Stimulated activated CD8-positive, alpha-beta memory T cell treated with anti-CD3 and anti-CD28 coated beads, Interleukin-15, amount 100 ng/mL, for 48 hours (primary cell): ENCODE measurements at regions not wholly inside any gene's neighbourhood (a gene's known extent, or its start where the extent isn't known, plus 50 kb on each side); places are given as distances from the start of the nearest gene placed in this dataset.

ENCODE experiments used
- DNase-seq, 2 donors: peaks; one replicate each; pipeline ENCODE4 v3.0.0-alpha.2; 2020; ENCODE audit warnings: low read depth in 2 of 2

DNA sequence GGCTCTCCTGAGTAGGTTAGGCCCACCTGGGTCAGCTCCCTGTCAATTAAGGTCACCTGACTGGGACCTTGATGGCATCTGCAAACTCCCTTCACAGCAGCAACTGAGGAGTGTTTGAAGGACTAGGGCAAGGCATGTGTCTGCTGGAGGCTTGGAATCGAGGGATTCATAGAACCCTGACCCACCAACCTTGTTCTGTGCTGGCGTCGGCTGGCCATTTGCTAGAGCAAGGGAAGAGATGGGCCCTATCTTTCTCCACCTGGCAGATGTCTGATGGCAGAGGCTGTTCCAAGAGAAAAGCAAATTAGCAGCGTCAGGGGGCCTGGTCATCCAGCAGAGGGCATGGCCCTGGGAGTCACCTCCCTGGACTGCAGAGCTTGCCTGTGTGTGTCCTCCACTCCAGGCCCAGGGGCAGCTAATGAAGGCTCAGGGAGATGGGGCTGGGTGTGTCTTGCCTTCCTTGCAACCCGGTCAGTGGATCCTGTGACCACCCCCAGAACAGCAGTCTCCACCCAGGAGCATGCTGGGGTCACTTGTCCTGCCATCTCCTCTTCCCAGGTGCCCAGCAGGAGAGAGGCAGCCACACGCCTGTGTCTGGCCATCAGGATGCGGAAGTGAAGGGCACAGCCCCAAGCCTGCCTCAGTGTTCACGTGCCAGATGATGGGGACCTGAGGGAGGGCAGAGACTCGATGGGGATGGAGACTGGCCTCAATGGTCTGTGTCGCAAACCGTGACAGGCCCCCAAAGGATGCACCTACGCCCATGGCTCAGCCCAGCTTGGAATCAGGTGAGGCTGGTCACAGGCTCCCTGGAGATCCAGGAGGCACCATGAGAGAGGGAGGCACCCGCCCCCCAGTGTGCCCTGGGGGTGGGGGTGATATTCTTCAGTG is 53.9 kb downstream of the BARX1 start:
- DNase-seq, result no peak

GRCh38 chr9:93900436-93900819 is 54.7 kb downstream of the BARX1 start:
- no peak for DNase-seq

DNA sequence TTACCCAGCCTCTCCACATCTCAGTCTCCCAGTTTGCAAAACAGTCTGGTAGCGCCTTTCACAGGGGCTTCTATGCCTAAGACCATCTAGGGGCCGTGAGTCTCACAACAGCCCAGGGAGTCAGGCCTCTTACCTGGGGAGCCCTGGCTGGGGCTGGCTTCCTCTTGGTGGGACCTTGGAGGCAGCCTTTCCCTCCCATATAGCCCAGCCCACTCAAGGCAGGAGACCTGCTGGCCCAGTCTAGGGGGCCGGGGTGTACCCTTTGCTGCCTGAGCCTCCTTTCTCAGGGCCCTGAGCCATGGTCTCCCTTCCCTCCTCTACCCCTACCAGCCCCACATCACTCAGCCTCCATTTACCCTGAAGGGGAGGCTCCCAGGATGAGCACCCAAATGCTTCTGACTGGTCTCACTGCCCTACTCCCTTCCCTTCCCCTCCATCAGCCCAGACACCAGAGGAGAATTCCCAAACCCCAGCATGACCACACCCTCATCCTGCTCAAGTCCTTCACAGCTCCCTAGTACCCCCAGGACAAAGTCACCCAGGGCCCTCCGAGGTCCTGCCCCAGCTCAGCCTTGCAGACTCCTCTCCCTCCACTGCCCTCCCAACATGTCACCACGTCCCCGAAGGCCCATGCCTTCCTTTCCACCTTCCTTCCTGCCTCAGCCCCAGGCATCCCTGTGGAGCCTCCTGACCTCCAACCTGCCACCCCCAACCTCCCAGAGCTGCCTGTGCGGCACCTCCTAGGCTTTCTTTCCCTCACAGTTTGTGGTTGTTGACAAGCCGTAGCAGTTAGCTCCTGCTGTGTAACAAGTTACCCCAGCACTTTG is 55.3 kb downstream of the BARX1 start:
- no peak for DNase-seq

GRCh38 chr9:93898502-93899426 is 56.4 kb downstream of the BARX1 start:
- no peak for DNase-seq

DNA sequence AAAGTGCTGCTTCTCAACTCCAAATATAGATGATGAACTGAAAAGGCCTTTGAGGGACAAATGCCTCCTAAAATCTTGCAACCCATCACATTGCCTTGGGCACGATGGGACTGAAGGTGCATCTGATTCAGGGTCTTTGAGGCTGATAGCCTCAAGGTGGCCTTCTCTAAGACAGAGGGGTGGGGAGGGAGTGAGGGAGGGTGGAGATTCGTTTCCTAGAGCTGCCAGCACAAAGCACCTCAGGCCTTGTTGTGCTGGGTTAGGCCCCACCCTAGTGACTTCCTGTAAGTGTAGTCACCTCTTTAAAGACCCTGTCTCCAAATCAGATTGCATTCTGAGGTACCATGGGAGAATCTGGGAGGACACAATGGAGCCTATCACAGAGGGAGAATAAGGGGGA is 57.1 kb downstream of the BARX1 start:
- no peak for DNase-seq

GRCh38 chr9:93897075-93897970 is 57.8 kb downstream of the BARX1 start:
- no peak for DNase-seq

DNA sequence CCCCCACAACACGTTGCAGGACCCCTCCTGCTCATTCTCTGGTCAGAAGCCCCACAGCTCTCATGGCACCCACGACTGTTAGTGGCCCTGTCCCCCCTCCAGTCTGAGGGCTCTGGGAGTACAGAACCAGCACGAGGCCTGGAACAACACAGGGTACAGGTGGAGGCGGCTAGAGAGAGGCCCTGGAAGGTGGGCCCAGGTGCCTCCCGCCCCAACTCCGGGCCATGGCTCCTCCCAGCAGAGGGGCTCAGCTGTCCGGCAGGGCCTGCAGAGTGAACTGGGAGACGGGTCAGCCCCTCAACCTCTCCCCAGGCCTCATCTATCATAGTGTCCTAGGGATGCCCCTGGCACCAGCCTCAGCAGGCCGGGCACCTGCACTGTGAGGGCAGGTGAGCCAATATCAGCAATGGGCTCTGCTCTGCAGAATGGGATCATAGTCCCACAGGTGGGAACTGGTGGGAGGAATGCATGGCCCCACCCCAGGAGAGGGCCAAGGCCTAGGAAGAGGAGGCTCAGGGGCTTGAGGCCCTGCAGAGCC is 58.6 kb downstream of the BARX1 start:
- no peak for DNase-seq

DNA sequence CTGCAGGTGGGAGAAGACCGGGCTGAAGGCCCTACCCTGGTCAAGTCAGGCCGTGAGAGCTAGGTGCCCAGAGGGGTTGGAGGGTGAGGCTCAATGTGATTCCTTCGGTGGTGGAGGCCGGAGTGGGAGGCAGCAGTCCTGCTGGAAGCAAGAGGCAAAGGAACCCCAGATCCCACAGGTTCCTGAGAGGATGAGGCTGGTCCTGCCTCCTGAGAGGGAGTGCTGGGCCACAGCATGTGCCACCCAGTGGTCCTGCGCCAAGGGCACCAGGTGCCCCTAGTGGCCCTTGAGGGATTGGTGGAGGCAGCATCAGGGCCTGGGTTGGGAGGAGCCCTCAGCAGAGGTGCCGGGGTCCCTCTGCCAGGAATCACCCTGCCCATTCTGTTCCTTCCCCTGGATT is 59.1 kb downstream of the BARX1 start:
- DNase-seq, result no peak

GRCh38 chr9:93895535-93895934 is 59.6 kb downstream of the BARX1 start:
- no peak for DNase-seq

DNA sequence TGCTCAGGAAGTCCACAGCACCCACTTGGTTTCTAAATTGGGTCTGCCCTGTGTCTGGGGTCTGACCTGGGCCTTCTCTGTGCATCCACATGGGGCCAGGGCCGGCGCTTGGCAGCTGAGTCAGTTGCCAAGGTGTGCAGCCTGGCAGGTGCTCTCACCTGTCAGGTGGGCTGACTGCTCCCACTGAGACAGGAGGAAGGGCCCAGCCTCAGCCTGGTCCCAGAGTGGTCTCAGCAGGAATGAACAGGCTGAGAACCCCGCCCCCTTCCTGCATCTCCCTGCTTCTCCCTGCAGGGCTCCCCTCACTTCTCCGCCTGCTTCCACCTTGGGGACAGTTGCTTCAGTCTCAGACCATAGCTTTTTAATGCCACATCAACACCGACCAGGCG is 60.5 kb downstream of the BARX1 start:
- no peak for DNase-seq

DNA sequence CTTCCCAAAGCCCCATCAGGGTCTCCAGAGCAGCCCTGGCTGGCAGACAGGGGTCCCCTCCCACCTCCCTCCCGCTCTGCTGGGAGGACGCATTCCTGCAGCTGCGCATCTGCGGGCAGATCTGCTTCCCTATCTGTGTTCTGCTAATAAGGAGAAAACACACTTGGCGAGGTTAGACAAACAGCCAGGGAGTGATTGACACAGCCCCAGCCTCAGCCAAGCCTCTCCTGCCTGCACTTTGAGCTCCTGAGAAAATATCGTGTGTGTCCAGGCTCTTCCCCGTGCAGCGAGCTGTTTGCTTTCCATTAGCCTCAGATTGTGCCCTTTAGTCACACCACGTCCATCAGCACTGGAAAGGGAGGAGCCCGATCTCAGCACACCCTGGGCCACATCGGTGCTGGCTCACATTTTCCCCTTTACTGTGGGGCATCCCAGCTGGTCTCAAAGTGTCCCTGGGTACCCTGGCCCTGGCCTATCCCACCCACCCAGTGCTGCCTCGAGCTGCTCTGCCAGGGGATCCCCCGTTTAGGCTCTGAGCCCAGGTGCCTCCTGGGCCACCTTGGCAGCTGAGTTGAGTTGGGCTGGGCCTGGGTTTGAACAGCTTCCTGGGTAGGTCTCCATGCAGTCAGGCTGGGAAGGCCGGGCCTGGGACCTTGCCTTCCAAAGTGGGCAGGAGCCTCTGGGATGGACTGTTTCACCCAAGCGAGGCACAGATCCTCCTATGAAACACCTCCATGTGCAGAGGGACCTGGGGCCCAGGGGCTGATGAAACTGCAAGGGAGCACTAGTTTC is 61.1 kb downstream of the BARX1 start:
- no peak for DNase-seq

DNA sequence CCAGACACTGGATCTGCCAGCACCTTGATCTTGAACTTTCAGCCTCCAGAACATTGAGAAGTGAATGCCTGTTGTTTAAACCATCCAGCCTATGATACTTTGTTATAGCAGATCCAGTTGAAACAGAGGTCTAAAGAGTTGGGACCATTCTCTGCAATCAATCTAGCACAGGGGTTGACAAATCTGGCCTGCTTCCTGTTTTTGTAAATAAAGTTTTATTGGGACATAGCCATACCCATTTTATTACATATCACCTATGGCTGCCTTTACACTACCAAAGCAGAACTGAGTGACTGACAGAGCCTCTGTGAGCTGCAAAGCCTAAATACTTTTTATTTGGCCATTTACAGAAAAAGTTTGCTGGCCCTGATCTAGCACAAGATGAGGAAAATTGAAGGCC is 62.0 kb downstream of the BARX1 start:
- DNase-seq, result no peak

DNA sequence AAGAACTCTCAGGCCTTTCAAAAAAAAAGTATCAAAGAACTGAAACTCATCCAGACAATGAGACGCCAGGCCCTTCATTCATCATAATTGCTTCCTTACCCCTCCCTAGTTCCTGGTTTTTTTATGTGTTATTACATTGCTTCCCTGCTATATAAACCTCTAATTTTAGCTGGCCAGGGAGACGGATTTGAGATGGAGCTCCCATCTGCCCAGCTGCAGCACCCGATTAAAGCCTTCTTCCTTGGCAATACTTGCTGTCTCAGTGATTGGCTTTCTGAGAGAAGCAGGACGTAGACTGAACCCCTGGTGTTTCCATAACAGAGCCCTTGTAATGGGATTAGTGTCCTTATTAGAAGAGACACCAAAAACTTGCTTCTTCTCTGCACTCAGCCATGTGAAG is 62.4 kb downstream of the BARX1 start:
- DNase-seq, result no peak

DNA sequence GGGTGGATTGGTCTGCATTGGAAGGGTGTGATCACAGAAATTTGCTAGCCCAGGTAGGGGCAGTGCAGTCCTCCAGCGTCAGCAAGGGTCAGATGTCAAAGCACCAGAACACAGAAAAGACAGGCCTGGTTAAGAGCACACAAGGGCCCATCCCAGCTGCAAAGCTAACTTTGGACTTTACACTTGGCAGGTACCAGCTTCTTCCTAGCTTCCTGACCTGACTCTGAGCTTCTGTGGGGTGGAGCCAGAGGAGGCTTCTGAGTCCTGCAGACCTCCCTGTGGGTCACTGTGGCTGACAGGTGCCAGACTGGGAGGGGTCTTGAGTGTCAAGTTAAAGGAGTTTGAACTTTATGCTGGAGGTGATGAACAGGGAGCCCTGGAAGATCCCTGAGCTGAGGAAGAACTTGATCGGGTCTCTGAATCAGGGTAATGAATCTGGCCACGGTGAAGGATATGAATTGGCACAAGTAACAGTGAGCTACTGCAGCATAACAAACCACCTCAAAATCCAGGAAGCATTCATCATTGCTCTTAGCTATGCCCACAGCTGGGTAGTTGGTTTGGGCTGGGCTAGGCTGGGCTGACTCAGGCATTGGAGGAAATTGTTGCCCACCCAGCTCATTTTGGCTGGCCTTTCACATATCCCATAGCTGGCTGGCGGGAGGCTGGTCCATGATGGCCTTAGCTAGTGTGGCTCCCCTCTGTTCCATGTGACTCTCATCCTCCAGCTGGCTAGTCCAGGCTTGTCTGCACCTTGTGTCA is 63.4 kb downstream of the BARX1 start:
- no peak for DNase-seq

DNA sequence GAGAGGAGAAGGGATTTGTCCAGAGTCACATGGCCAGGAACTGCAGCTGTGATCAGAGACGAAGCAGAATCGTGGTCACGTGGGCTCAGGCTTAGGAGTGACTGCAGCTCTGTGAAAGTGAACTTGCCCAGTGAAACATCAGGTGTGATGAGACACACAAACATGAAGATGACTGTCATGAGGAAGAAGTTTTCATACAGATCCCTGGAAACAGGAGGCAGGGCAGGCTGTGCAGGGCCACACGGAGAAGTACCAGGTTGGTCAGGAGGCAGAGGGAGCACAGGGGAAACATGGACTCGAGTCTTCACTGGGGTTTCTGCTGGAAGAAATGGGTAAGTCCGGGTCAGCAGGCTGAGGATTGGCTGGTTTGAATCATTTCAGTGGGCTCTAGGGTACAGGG is 64.1 kb downstream of the BARX1 start:
- no peak for DNase-seq

- DNase-seq, result no peak
Measured at GRCh38 chr9:93890436-93890935, 64.7 kb downstream of the BARX1 start.

DNA sequence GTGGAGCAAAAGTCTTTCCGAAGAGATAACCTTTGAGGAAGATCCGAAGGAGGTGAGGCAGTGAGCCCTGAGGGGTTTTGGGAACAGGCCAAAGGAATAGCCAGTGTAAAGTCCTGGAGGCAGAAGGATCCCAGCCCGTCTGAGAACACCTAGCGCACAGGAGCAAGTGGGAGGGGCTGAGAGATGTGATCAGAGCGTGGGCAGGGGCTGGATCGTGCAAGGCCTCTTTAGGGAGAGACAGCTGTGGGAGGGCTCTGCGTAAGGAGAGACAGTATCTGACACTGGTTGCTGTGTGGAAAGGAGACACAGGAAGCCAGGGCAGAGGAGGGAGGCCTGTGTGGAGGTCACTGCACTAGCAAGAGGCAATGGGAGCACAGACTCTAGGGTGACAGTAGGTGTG is 68.2 kb downstream of the BARX1 start:
- DNase-seq, result no peak

- no peak for DNase-seq
Measured at GRCh38 chr9:93884808-93885207, 70.3 kb downstream of the BARX1 start.
